ENCODE measurements at regions not wholly inside any gene's neighbourhood (a gene's known extent, or its start where the extent isn't known, plus 50 kb on each side); places are given as distances from the start of the nearest gene placed in this dataset.

GRCh38 chr13:105902396-105902795, 633.1 kb downstream of the EFNB2 start:
- ATAC-seq (replicated peaks in 1 of 4) (no peak), DNase-seq (no peak)
- POLR2A ChIA-PET = no interaction called here
- CTCF ChIA-PET = no interaction called here
- H3K27ac ChIP-seq (ENCODE audit: low read length) = no peak overlapping the region
- no peaks in the 10 kb centered on the region for H3K4me1 ChIP-seq (ENCODE audit: control insufficient read depth in 1 of 2, extremely low read depth in 1 of 2, insufficient read depth in 2 of 2, low read length in 2 of 2)
- Mint-ChIP-seq H3K9me3 (peaks cover 0 to 4% (median 0%) of the 10 kb centered on the region in 3 donors), H3K4me3 (no peak overlapping the region), H3K36me3 (no peaks in the 10 kb centered on the region), H3K27ac (no peak overlapping the region), H3K27me3 (peaks cover 0 to 26% of the 10 kb centered on the region in 2 donors), H3K4me1 (no peaks in the 10 kb centered on the region)
- 90% methylated on average over 2 of the region's 2 CpGs for WGBS (ENCODE audit: insufficient coverage)
- no peaks in the 10 kb centered on the region for H3K36me3 ChIP-seq (ENCODE audit: control insufficient read depth in 2 of 2, extremely low read depth in 1 of 2, insufficient read depth in 1 of 2, low read length in 1 of 2)
- no peaks in the 10 kb centered on the region for H3K27me3 ChIP-seq (replicated peaks in 1 of 2; ENCODE audit: control insufficient read depth in 2 of 2, extremely low read depth in 1 of 2, insufficient read depth in 2 of 2, low read length in 1 of 2)
- no peak overlapping the region for H3K4me3 ChIP-seq (ENCODE audit: control insufficient read depth in 1 of 2, extremely low read depth in 1 of 2, low read length in 1 of 2)
- H3K9me3 ChIP-seq = no peaks in the 10 kb centered on the region

DNA sequence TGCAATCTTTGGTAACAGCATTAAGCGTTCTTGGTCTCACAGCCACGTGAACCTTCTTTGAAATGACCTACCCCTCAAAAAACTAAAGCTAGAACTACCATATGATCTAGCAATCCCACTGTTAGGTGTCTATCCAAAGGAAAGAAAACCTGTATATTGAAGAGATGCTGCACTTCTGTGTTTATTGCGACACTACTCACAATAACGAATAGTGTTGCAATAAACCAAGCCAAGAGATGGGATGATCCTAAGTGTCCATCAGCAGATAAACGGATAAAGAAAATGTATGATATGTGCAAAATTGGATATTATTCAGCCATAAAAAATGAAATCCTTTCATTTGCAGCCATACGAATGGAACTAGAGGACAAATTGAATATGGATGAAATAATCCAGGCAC, 637.9 kb downstream of the EFNB2 start:
- H3K4me3 Mint-ChIP-seq = no peak overlapping the region
- no peaks in the 10 kb centered on the region for H3K4me1 Mint-ChIP-seq
- no peaks in the 10 kb centered on the region for H3K9me3 ChIP-seq
- ChIA-PET POLR2A (no interaction called here), CTCF (no interaction called here)
- no peak for DNase-seq
- no peaks in the 10 kb centered on the region for H3K36me3 Mint-ChIP-seq
- no peaks in the 10 kb centered on the region for H3K27me3 ChIP-seq (replicated peaks in 1 of 2; ENCODE audit: control insufficient read depth in 2 of 2, extremely low read depth in 1 of 2, insufficient read depth in 2 of 2, low read length in 1 of 2)
- no peak for ATAC-seq (replicated peaks in 1 of 4)
- H3K27ac ChIP-seq (ENCODE audit: low read length) = no peak overlapping the region
- no peak overlapping the region for H3K4me3 ChIP-seq (ENCODE audit: control insufficient read depth in 1 of 2, extremely low read depth in 1 of 2, low read length in 1 of 2)
- H3K27me3 Mint-ChIP-seq = peaks cover 0 to 11% of the 10 kb centered on the region in 2 donors
- H3K36me3 ChIP-seq (ENCODE audit: control insufficient read depth in 2 of 2, extremely low read depth in 1 of 2, insufficient read depth in 1 of 2, low read length in 1 of 2) = no peaks in the 10 kb centered on the region
- H3K27ac Mint-ChIP-seq = no peak overlapping the region
- 60% methylated on average over 1 of the region's 6 CpGs for WGBS (ENCODE audit: insufficient coverage)
- H3K9me3 Mint-ChIP-seq = peaks cover 0 to 2% (median 0%) of the 10 kb centered on the region in 3 donors
- no peaks in the 10 kb centered on the region for H3K4me1 ChIP-seq (ENCODE audit: control insufficient read depth in 1 of 2, extremely low read depth in 1 of 2, insufficient read depth in 2 of 2, low read length in 2 of 2)

DNA sequence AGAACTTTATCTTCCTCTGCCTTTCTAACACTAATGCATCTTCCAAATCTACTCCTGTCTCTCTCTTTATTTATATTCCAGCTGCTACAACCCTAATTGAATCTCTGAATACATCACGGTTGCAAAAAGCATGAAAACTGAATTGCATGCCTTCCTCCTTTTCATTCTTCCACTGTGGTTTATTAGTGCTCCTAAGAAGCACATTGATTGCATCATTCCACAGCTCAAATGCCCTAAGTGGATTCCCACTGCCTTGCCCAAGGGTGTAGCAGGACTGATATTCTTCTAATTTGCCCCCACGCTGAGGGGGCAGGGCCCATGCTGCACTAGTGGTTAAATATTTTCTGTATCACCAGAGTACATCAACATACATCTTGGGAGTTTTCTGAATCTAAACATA, 640.8 kb downstream of the EFNB2 start:
- no peaks in the 10 kb centered on the region for H3K27me3 ChIP-seq (replicated peaks in 1 of 2; ENCODE audit: control insufficient read depth in 2 of 2, extremely low read depth in 1 of 2, insufficient read depth in 2 of 2, low read length in 1 of 2)
- DNase-seq (no peak), ATAC-seq (replicated peaks in 1 of 4) (no peak)
- no peak overlapping the region for H3K4me3 ChIP-seq (ENCODE audit: control insufficient read depth in 1 of 2, extremely low read depth in 1 of 2, low read length in 1 of 2)
- H3K4me1 Mint-ChIP-seq = no peaks in the 10 kb centered on the region
- no peaks in the 10 kb centered on the region for H3K9me3 ChIP-seq
- H3K36me3 Mint-ChIP-seq = no peaks in the 10 kb centered on the region
- ChIA-PET POLR2A (no interaction called here), CTCF (no interaction called here)
- H3K27ac ChIP-seq (ENCODE audit: low read length) = no peak overlapping the region
- WGBS (ENCODE audit: insufficient coverage) = no CpG with 5 or more reads among the region's 2 CpGs
- peaks cover 0 to 8% of the 10 kb centered on the region in 2 donors for H3K27me3 Mint-ChIP-seq
- H3K27ac Mint-ChIP-seq = no peak overlapping the region
- no peaks in the 10 kb centered on the region for H3K36me3 ChIP-seq (ENCODE audit: control insufficient read depth in 2 of 2, extremely low read depth in 1 of 2, insufficient read depth in 1 of 2, low read length in 1 of 2)
- H3K4me3 Mint-ChIP-seq = no peak overlapping the region
- H3K9me3 Mint-ChIP-seq = no peaks in the 10 kb centered on the region
- no peaks in the 10 kb centered on the region for H3K4me1 ChIP-seq (ENCODE audit: control insufficient read depth in 1 of 2, extremely low read depth in 1 of 2, insufficient read depth in 2 of 2, low read length in 2 of 2)

DNA sequence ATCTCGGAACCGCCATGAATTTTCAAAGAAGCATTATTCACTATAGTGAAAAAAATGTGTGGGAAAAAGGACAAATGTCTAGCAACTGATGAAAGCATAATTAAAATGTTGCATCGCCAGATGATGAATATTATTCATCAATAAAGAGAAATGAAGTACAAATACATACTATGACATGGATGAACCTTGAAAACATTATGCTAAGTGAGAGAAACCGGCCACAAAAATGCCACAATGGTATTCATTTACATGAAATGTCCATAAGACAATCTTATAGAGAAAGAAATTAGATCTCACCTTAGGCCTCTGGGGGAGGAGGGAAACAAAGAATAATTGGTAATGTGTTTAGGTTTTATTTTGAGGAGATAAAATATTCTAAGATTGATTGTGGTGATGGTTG, 645.0 kb downstream of the EFNB2 start:
- CTCF ChIA-PET = no interaction called here
- Mint-ChIP-seq H3K9me3 (peaks cover 0 to 4% (median 0%) of the 10 kb centered on the region in 3 donors), H3K27ac (no peak overlapping the region), H3K36me3 (no peaks in the 10 kb centered on the region), H3K4me1 (no peaks in the 10 kb centered on the region), H3K4me3 (no peak overlapping the region), H3K27me3 (peaks cover 0 to 6% of the 10 kb centered on the region in 2 donors)
- Histone ChIP-seq H3K27me3 (replicated peaks in 1 of 2; ENCODE audit: control insufficient read depth in 2 of 2, extremely low read depth in 1 of 2, insufficient read depth in 2 of 2, low read length in 1 of 2) (no peaks in the 10 kb centered on the region), H3K36me3 (ENCODE audit: control insufficient read depth in 2 of 2, extremely low read depth in 1 of 2, insufficient read depth in 1 of 2, low read length in 1 of 2) (no peaks in the 10 kb centered on the region), H3K4me3 (ENCODE audit: control insufficient read depth in 1 of 2, extremely low read depth in 1 of 2, low read length in 1 of 2) (no peak overlapping the region), H3K4me1 (ENCODE audit: control insufficient read depth in 1 of 2, extremely low read depth in 1 of 2, insufficient read depth in 2 of 2, low read length in 2 of 2) (no peaks in the 10 kb centered on the region), H3K9me3 (no peaks in the 10 kb centered on the region), H3K27ac (ENCODE audit: low read length) (no peak overlapping the region)
- ATAC-seq (replicated peaks in 1 of 4) = no peak
- no peak for DNase-seq
- POLR2A ChIA-PET = no interaction called here
- whole genome bisulfite sequencing (ENCODE audit: insufficient coverage) = no CpG with 5 or more reads among the region's 4 CpGs

GRCh38 chr13:105878119-105878700, 657.3 kb downstream of the EFNB2 start:
- Histone ChIP-seq H3K4me1 (ENCODE audit: control insufficient read depth in 1 of 2, extremely low read depth in 1 of 2, insufficient read depth in 2 of 2, low read length in 2 of 2) (no peaks in the 10 kb centered on the region), H3K27ac (ENCODE audit: low read length) (no peak overlapping the region), H3K27me3 (replicated peaks in 1 of 2; ENCODE audit: control insufficient read depth in 2 of 2, extremely low read depth in 1 of 2, insufficient read depth in 2 of 2, low read length in 1 of 2) (no peaks in the 10 kb centered on the region), H3K9me3 (no peaks in the 10 kb centered on the region), H3K36me3 (ENCODE audit: control insufficient read depth in 2 of 2, extremely low read depth in 1 of 2, insufficient read depth in 1 of 2, low read length in 1 of 2) (no peaks in the 10 kb centered on the region), H3K4me3 (ENCODE audit: control insufficient read depth in 1 of 2, extremely low read depth in 1 of 2, low read length in 1 of 2) (no peak overlapping the region)
- DNase-seq (no peak), ATAC-seq (replicated peaks in 1 of 4) (no peak)
- no peaks in the 10 kb centered on the region for H3K36me3 Mint-ChIP-seq
- whole genome bisulfite sequencing (ENCODE audit: insufficient coverage) = no CpG with 5 or more reads among the region's 1 CpG
- H3K27ac Mint-ChIP-seq = no peak overlapping the region
- no peaks in the 10 kb centered on the region for H3K9me3 Mint-ChIP-seq
- peaks cover under 1 to 3% of the 10 kb centered on the region in 2 donors for H3K27me3 Mint-ChIP-seq
- H3K4me1 Mint-ChIP-seq = no peaks in the 10 kb centered on the region
- H3K4me3 Mint-ChIP-seq = no peak overlapping the region
- ChIA-PET CTCF (no interaction called here), POLR2A (no interaction called here)

- H3K27me3 ChIP-seq (replicated peaks in 1 of 2; ENCODE audit: control insufficient read depth in 2 of 2, extremely low read depth in 1 of 2, insufficient read depth in 2 of 2, low read length in 1 of 2) = no peaks in the 10 kb centered on the region
- H3K4me1 ChIP-seq (ENCODE audit: control insufficient read depth in 1 of 2, extremely low read depth in 1 of 2, insufficient read depth in 2 of 2, low read length in 2 of 2) = no peaks in the 10 kb centered on the region
- Mint-ChIP-seq H3K4me3 (no peak overlapping the region), H3K27ac (no peak overlapping the region), H3K36me3 (no peaks in the 10 kb centered on the region), H3K4me1 (no peaks in the 10 kb centered on the region), H3K9me3 (no peaks in the 10 kb centered on the region), H3K27me3 (peaks cover 3 to 4% of the 10 kb centered on the region in 2 donors)
- ChIA-PET CTCF (no interaction called here), POLR2A (no interaction called here)
- H3K9me3 ChIP-seq = no peaks in the 10 kb centered on the region
- no peak for ATAC-seq (replicated peaks in 1 of 4)
- no peak overlapping the region for H3K27ac ChIP-seq (ENCODE audit: low read length)
- no peak overlapping the region for H3K4me3 ChIP-seq (ENCODE audit: control insufficient read depth in 1 of 2, extremely low read depth in 1 of 2, low read length in 1 of 2)
- no peak for DNase-seq
- H3K36me3 ChIP-seq (ENCODE audit: control insufficient read depth in 2 of 2, extremely low read depth in 1 of 2, insufficient read depth in 1 of 2, low read length in 1 of 2) = no peaks in the 10 kb centered on the region
Measured at GRCh38 chr13:105874814-105875213, 660.6 kb downstream of the EFNB2 start.

DNA sequence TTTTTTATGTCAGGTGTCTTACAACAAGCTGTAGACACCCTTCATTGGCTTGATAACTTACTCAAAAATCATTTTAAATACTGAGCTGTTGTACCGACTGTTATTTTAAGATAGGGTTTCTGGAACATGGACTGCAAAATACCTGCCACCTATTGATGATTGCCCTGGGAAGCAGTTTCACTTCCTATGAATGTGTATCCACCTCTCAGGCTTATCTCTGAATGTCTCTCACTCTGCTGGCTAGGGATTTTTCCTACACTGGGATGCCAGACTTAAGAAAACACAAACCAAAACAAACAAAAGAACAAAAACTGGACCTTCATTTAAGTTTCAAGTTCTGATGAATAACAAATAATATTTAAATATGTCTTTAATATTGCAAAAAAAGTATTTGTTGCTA, 663.7 kb downstream of the EFNB2 start:
- Mint-ChIP-seq H3K4me3 (no peak overlapping the region), H3K27ac (no peak overlapping the region), H3K36me3 (no peaks in the 10 kb centered on the region), H3K4me1 (no peaks in the 10 kb centered on the region), H3K27me3 (peaks cover 0 to 6% of the 10 kb centered on the region in 2 donors), H3K9me3 (peaks cover 0 to 3% (median 0%) of the 10 kb centered on the region in 3 donors)
- Histone ChIP-seq H3K27me3 (replicated peaks in 1 of 2; ENCODE audit: control insufficient read depth in 2 of 2, extremely low read depth in 1 of 2, insufficient read depth in 2 of 2, low read length in 1 of 2) (no peaks in the 10 kb centered on the region), H3K4me1 (ENCODE audit: control insufficient read depth in 1 of 2, extremely low read depth in 1 of 2, insufficient read depth in 2 of 2, low read length in 2 of 2) (no peaks in the 10 kb centered on the region), H3K4me3 (ENCODE audit: control insufficient read depth in 1 of 2, extremely low read depth in 1 of 2, low read length in 1 of 2) (no peak overlapping the region), H3K9me3 (no peaks in the 10 kb centered on the region), H3K27ac (ENCODE audit: low read length) (no peak overlapping the region), H3K36me3 (ENCODE audit: control insufficient read depth in 2 of 2, extremely low read depth in 1 of 2, insufficient read depth in 1 of 2, low read length in 1 of 2) (no peaks in the 10 kb centered on the region)
- ChIA-PET CTCF (no interaction called here), POLR2A (interaction anchor here in 1 of 2 donors (0.6 kb wide), 1 partner anchor 1031 kb away, joined by 4 read pairs; no protein-coding TSS in a partner anchor)
- WGBS (ENCODE audit: insufficient coverage) = no CpG with 5 or more reads among the region's 1 CpG
- DNase-seq (no peak), ATAC-seq (replicated peaks in 1 of 4) (no peak)
